CD14-positive monocyte (primary cell): ENCODE measurements at regions not wholly inside any gene's neighbourhood (a gene's known extent, or its start where the extent isn't known, plus 50 kb on each side); places are given as distances from the start of the nearest gene placed in this dataset.

Experiments
- DNase-seq, 3 donors: peaks; one replicate each; pipeline ENCODE4 v3.0.0-alpha.2; 2011 to 2022
- H2AFZ ChIP-seq: 2 replicates; pipeline ENCODE4 v1.6.0; 2012; ENCODE audit warnings: mild to moderate bottlenecking, low read depth, low read length, inconsistent platforms; ENCODE audit not compliant: insufficient read depth, poor library complexity, severe bottlenecking
- H3K27ac ChIP-seq, 2 donors: 1 replicate in 1 of 2; 2 replicates in 1 of 2; pipeline ENCODE4 v1.5.1; 2012 to 2013; ENCODE audit warnings: low read length in 2 of 2, control low read depth in 1 of 2, inconsistent platforms in 1 of 2, low read depth in 1 of 2, mild to moderate bottlenecking in 1 of 2
- H3K27me3 ChIP-seq, 2 donors: one replicate each; pipeline versions ENCODE4 v1.6.0 to v1.6.1; 2011 to 2013; ENCODE audit warnings: low read length in 2 of 2; ENCODE audit not compliant: control insufficient read depth in 2 of 2, insufficient read depth in 2 of 2
- H3K36me3 ChIP-seq, 2 donors: replicated peaks in 1 of 2; 1 replicate in 1 of 2; 2 replicates in 1 of 2; pipeline versions ENCODE4 v1.5.1 to v1.6.1; 2012 to 2013; ENCODE audit warnings: low read length in 2 of 2, control low read depth in 1 of 2, inconsistent platforms in 1 of 2, mild to moderate bottlenecking in 1 of 2; ENCODE audit not compliant: insufficient read depth in 2 of 2, control insufficient read depth in 1 of 2
- H3K4me1 ChIP-seq, 2 donors: 1 replicate in 1 of 2; 2 replicates in 1 of 2; pipeline versions ENCODE4 v1.5.1 to v1.6.1; 2012 to 2013; ENCODE audit warnings: low read length in 2 of 2, control low read depth in 1 of 2, inconsistent platforms in 1 of 2, mild to moderate bottlenecking in 1 of 2, moderate library complexity in 1 of 2; ENCODE audit not compliant: insufficient read depth in 2 of 2, control insufficient read depth in 1 of 2
- H3K4me2 ChIP-seq: replicated peaks from 2 replicates; pipeline ENCODE3; 2012; ENCODE audit warnings: low read length, moderate library complexity, mild to moderate bottlenecking; ENCODE audit not compliant: poor library complexity, severe bottlenecking; ENCODE audit errors: extremely low read depth
- H3K4me3 ChIP-seq, 3 experiments: fragments of 200-600 bp in 1 of 3; sonication (generic) in 1 of 3; replicated peaks in 1 of 3; 1 replicate in 2 of 3; 2 replicates in 1 of 3; pipeline ENCODE4 v1.5.1; 2011 to 2013; ENCODE audit warnings: low read length in 3 of 3, mild to moderate bottlenecking in 3 of 3, control low read depth in 2 of 3, low read depth in 2 of 3, inconsistent platforms in 1 of 3, moderate library complexity in 1 of 3
- H3K79me2 ChIP-seq: 2 replicates; pipeline ENCODE4 v1.6.0; 2012; ENCODE audit warnings: mild to moderate bottlenecking, control low read depth, inconsistent platforms, low read length, moderate library complexity; ENCODE audit not compliant: insufficient read depth
- H3K9ac ChIP-seq: 2 replicates; pipeline ENCODE4 v1.6.0; 2017; ENCODE audit warnings: low read length, mild to moderate bottlenecking; ENCODE audit not compliant: insufficient read depth, poor library complexity, severe bottlenecking
- H3K9me3 ChIP-seq, 2 donors: replicated peaks in 1 of 2; 1 replicate in 1 of 2; 2 replicates in 1 of 2; pipeline versions ENCODE4 v1.5.1 to v1.6.1; 2012 to 2013; ENCODE audit warnings: low read length in 2 of 2, control low read depth in 1 of 2; ENCODE audit not compliant: control insufficient read depth in 1 of 2, insufficient read depth in 1 of 2
- H4K20me1 ChIP-seq: 2 replicates; pipeline ENCODE4 v1.6.0; 2012; ENCODE audit warnings: mild to moderate bottlenecking, low read length, control low read depth, moderate library complexity; ENCODE audit not compliant: insufficient read depth
- H3K27ac Mint-ChIP-seq, 7 donors: one replicate each; pipeline ENCODE4 v1.8.0; 2020; ENCODE audit warnings: mild to moderate bottlenecking in 7 of 7, mixed read lengths in 7 of 7, moderate library complexity in 6 of 7, inconsistent platforms in 2 of 7
- H3K27me3 Mint-ChIP-seq, 3 donors: one replicate each; pipeline ENCODE4 v1.8.0; 2021 to 2022; ENCODE audit warnings: low read depth in 3 of 3, mild to moderate bottlenecking in 3 of 3, mixed read lengths in 3 of 3, moderate library complexity in 3 of 3, inconsistent platforms in 1 of 3
- H3K36me3 Mint-ChIP-seq, 2 donors: one replicate each; pipeline ENCODE4 v1.8.0; 2020; ENCODE audit warnings: mixed read lengths in 2 of 2, inconsistent platforms in 1 of 2, mild to moderate bottlenecking in 1 of 2
- H3K4me1 Mint-ChIP-seq: one replicate; pipeline ENCODE4 v1.8.0; 2020; ENCODE audit warnings: mild to moderate bottlenecking, mixed read lengths
- H3K4me3 Mint-ChIP-seq, 2 donors: one replicate each; pipeline ENCODE4 v1.8.0; 2020; ENCODE audit warnings: mild to moderate bottlenecking in 2 of 2, mixed read lengths in 2 of 2, moderate library complexity in 1 of 2
- H3K9me3 Mint-ChIP-seq, 7 donors: one replicate each; pipeline ENCODE4 v1.8.0; 2020 to 2022; ENCODE audit warnings: mixed read lengths in 7 of 7, mild to moderate bottlenecking in 6 of 7, moderate library complexity in 6 of 7, inconsistent platforms in 2 of 7
- CTCF ChIP-seq: fragments of 200-600 bp; IDR thresholded peaks from one replicate; pipeline ENCODE4 v1.8.0; 2022; ENCODE audit warnings: antibody characterized with exemption, mild to moderate bottlenecking
- WGBS: methylation state at CpG from one replicate; pipeline ENCODE4 v1.1.5; 2013; ENCODE audit warnings: missing lambda C conversion rate; ENCODE audit not compliant: insufficient coverage; 5-methylcytosine and 5-hydroxymethylcytosine counted together
- intact Hi-C, 2 donors: fragments of 100-400 bp; cut with micrococcal nuclease; formaldehyde crosslinking; loops; one replicate each; pipeline versions ENCODE4 v1.15.0 to v1.15.1; 2023

- Mint-ChIP-seq H3K27me3 (peaks cover 0 to 10% (median 0%) of the 10 kb centered on the region in 3 donors), H3K4me1 (no peaks in the 10 kb centered on the region), H3K27ac (no peak overlapping the region), H3K36me3 (no peaks in the 10 kb centered on the region), H3K9me3 (peaks cover 0 to 4% (median 2%) of the 10 kb centered on the region in 7 donors), H3K4me3 (no peak overlapping the region)
- no peak overlapping the region for H3K9ac ChIP-seq
- intact Hi-C loops, result no loop called here
- WGBS, result 54% methylated on average over 5 of the region's 7 CpGs
- no peak for TF ChIP-seq CTCF
- H4K20me1 ChIP-seq, result no peaks in the 10 kb centered on the region
- H3K36me3 ChIP-seq, result no peaks in the 10 kb centered on the region
- no peaks in the 10 kb centered on the region for H3K4me1 ChIP-seq
- no peak overlapping the region for H2AFZ ChIP-seq
- no peak overlapping the region for H3K27ac ChIP-seq
- no peak for DNase-seq
- H3K27me3 ChIP-seq, result no peaks in the 10 kb centered on the region
- H3K79me2 ChIP-seq, result no peaks in the 10 kb centered on the region
- no peak overlapping the region for H3K4me3 ChIP-seq
- peaks cover 0 to 2% of the 10 kb centered on the region in 2 donors for H3K9me3 ChIP-seq
- no peak overlapping the region for H3K4me2 ChIP-seq
Measured at GRCh38 chr10:8453587-8453986, 399.1 kb downstream of the GATA3 start.

GRCh38 chr10:8454357-8454756 lies 399.9 kb downstream of the GATA3 start:
- peaks cover 0 to 5% (median 2%) of the 10 kb centered on the region in 7 donors for H3K9me3 Mint-ChIP-seq
- intact Hi-C loops, result no loop called here
- H3K79me2 ChIP-seq, result no peaks in the 10 kb centered on the region
- no peaks in the 10 kb centered on the region for H3K36me3 Mint-ChIP-seq
- no peaks in the 10 kb centered on the region for H3K4me1 ChIP-seq
- no peak overlapping the region for H3K4me2 ChIP-seq
- no peaks in the 10 kb centered on the region for H4K20me1 ChIP-seq
- no peaks in the 10 kb centered on the region for H3K27me3 ChIP-seq
- peaks cover 0 to 2% of the 10 kb centered on the region in 2 donors for H3K9me3 ChIP-seq
- H2AFZ ChIP-seq, result no peak overlapping the region
- H3K4me1 Mint-ChIP-seq, result no peaks in the 10 kb centered on the region
- H3K9ac ChIP-seq, result no peak overlapping the region
- no CpG with 5 or more reads among the region's 3 CpGs for WGBS
- no peaks in the 10 kb centered on the region for H3K36me3 ChIP-seq
- H3K27ac ChIP-seq, result no peak overlapping the region
- no peak overlapping the region for H3K4me3 ChIP-seq
- peaks cover 0 to 10% (median 0%) of the 10 kb centered on the region in 3 donors for H3K27me3 Mint-ChIP-seq
- H3K4me3 Mint-ChIP-seq, result no peak overlapping the region
- H3K27ac Mint-ChIP-seq, result no peak overlapping the region
- DNase-seq, result no peak
- TF ChIP-seq CTCF, result no peak
